ENCODE measurements at regions not wholly inside any gene's neighbourhood (a gene's known extent, or its start where the extent isn't known, plus 50 kb on each side); places are given as distances from the start of the nearest gene placed in this dataset.

DNA sequence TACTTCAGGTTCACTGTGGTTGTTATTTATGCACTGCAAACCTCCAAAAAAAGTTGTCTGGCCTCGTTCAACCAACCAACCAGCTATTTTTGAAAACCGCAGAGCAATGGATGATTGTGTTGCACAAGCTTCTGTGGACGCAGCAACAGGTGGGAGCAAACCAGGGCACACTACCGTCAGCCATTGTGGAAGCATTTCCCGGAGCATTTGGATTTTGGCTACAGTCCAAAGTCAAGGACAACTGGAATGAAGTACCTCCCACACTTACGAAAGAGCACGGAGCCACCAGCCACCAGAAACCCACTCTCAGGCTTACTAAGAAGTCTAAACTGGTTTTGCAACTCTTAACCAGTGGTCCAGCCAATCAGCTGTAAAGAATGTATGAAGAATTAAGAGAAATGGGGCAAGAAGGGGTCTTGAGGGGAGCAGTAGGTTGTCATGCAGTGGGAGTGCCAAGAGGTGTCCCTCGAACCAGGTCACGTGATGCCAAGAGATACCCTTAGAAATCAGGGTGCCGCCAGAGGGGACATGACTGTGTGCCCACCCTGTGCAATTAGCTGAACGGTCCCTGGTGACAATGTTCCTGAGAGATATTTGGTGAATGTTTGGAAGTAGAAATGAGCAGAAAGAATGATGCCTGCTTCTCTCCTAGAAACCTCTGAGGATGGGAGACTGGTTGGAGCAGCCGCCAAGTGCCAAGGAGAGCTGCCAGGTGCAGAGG lies 68.9 kb upstream of the PCSK6 start:
- Histone ChIP-seq H3K27me3 (peaks cover 3% of the 10 kb centered on the region; the same call in 1 of the 2 replicates), H3K4me1 (no peaks in the 10 kb centered on the region), H3K36me3 (no peaks in the 10 kb centered on the region), H3K4me3 (ENCODE audit: low read depth, low read length) (no peak overlapping the region), H3K9me3 (no peaks in the 10 kb centered on the region)
- TF ChIP-seq, protein P1, sequence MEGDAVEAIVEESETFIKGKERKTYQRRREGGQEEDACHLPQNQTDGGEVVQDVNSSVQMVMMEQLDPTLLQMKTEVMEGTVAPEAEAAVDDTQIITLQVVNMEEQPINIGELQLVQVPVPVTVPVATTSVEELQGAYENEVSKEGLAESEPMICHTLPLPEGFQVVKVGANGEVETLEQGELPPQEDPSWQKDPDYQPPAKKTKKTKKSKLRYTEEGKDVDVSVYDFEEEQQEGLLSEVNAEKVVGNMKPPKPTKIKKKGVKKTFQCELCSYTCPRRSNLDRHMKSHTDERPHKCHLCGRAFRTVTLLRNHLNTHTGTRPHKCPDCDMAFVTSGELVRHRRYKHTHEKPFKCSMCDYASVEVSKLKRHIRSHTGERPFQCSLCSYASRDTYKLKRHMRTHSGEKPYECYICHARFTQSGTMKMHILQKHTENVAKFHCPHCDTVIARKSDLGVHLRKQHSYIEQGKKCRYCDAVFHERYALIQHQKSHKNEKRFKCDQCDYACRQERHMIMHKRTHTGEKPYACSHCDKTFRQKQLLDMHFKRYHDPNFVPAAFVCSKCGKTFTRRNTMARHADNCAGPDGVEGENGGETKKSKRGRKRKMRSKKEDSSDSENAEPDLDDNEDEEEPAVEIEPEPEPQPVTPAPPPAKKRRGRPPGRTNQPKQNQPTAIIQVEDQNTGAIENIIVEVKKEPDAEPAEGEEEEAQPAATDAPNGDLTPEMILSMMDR (IDR thresholded peaks at IDR 0.05; ENCODE audit: low read depth, low read length) = no peak
- no peak for DNase-seq

DNA sequence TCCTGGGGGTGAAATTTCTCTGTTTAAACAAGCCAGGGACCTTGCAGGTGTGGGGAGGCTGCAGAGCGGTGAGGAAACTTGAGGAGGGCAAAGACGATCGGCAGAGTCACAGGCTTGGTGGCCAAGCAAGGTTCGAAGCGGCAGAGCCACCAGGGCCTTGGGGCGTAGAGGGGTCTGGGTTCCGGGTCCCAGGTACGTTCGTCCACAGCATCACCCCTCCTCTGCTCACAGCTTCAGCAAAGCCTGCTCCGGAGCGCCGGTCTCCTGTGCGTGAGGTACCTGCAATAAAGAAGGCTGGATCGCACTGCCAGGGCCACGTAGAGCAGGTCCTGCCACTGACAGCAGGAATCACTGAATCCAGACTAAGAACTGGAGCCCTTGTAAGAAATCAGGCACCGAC lies 66.8 kb upstream of the PCSK6 start:
- no peaks in the 10 kb centered on the region for H3K9me3 ChIP-seq
- H3K36me3 ChIP-seq = no peaks in the 10 kb centered on the region
- no peak for DNase-seq
- TF ChIP-seq, protein P1 (IDR thresholded peaks at IDR 0.05; ENCODE audit: low read depth, low read length) = no peak
- peaks cover 3% of the 10 kb centered on the region; the same call in 1 of the 2 replicates for H3K27me3 ChIP-seq
- no peak overlapping the region for H3K4me3 ChIP-seq (ENCODE audit: low read depth, low read length)
- no peaks in the 10 kb centered on the region for H3K4me1 ChIP-seq

DNA sequence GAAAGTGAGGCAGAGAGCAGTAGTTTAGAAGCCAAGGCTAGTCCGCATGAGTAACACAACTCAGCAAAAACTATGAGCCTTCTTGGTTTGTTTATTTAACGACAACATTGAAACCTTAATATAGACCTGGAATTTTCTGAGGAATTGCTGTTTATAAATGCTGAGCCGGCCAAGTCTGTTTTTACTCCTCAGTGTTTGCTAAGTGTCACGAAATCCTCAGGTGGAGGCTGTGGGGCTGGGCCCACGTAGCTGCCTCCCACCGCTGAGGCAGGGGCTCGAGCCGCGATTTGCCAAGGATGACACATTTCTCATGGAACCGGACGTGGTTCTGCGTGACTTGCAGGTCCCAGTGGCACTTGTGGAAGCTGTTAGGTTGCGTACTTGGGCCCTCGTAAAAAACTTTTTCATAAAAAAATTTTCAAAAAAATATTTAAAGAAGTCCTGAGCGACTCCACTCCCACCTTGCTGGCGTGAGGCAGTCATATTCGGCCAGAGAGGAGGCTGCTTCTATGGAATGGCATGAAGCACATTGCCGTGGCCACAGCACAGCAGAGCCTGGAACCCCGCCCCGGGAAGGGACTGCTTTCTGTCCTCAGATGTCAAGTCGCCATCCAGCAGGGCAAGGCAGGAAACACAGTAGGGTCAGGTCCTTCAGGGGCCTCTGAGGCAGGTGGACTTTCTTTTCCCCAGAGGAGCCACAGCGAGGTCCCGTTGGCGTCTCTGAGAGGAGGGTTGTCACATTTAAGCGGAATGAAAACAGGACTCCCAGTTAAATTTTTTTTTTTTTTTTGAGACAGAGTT lies 64.8 kb upstream of the PCSK6 start:
- DNase-seq = no peak

DNA sequence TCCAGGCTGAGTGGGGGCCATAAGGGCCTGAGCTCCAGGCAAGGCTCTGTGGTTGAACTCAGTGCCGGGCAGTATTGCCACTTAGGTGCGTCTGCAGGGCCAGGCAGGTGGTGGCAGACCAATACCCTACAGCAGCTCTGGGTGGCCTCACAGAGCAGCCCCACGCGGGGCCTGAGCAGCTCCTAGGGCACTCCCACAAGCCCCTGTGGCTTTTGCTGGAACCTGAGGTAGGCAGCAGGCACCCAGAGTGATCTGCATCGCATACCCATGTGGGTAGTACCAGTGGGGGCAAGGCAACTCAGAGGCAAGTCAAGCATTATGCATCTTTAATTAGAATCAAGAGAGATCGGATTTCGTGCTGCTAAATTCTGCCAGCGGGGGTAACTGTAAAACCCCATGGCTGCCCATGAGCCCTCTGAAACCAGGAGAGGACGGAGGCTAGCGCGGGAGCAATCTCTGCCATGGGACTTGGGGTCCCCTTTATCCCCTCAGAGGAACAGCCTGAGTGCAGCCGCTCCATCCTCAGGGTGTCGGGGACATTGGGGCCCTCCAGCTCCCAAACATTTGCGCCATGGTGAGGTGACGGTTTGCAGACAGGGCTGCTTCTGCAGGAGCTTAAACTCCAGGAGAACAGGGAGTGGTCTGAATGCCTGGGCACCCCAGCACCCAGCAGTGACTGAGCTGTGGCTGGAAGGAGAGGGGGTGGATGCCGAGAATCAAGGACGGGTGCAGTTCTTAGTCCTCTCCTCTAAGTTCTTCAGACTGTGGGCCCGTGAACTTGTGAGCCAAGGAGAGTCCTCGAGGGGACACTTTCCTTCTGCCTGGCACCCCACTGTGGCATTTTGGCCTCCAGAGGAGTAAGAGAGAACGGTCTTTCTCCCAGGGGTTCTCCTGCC lies 62.4 kb upstream of the PCSK6 start:
- H3K27me3 ChIP-seq = peaks cover 10% of the 10 kb centered on the region; the same call in 1 of the 2 replicates
- TF ChIP-seq, protein P1 (IDR thresholded peaks at IDR 0.05; ENCODE audit: low read depth, low read length) = no peak
- DNase-seq = no peak
- no peaks in the 10 kb centered on the region for H3K36me3 ChIP-seq
- no peaks in the 10 kb centered on the region for H3K4me1 ChIP-seq
- no peaks in the 10 kb centered on the region for H3K9me3 ChIP-seq
- no peak overlapping the region for H3K4me3 ChIP-seq (ENCODE audit: low read depth, low read length)

More for the DNA sequence above, 64.8 kb upstream of the PCSK6 start:
- TF ChIP-seq, protein P1 (IDR thresholded peaks at IDR 0.05; ENCODE audit: low read depth, low read length) = no peak
- Histone ChIP-seq H3K9me3 (no peaks in the 10 kb centered on the region), H3K4me1 (no peaks in the 10 kb centered on the region), H3K27me3 (0 out of 2 replicates have a peak, but pooled peaks cover 3% of the 10 kb centered on the region), H3K4me3 (ENCODE audit: low read depth, low read length) (no peak overlapping the region), H3K36me3 (no peaks in the 10 kb centered on the region)

DNA sequence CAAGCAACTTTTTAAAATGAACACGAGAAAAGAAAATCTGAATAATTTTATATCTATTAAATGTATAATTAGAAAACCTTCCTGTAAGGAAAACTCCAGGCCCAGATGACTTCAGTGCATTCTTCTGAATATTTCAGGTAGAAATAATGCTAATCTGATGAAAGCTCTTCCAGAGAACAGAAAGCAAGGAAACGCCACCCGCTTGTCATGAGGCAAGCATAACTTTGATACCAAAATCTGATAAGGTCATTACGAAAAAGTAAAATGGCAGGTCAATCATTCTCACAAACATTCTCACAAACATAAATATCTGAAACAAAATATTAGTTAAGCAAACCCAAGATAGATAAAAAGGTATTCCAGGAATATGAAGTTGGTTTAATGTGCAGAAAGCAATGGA lies 60.6 kb upstream of the PCSK6 start:
- peaks cover 10% of the 10 kb centered on the region; the same call in 1 of the 2 replicates for H3K27me3 ChIP-seq
- H3K4me1 ChIP-seq = no peaks in the 10 kb centered on the region
- DNase-seq = no peak
- TF ChIP-seq, protein P1 (IDR thresholded peaks at IDR 0.05; ENCODE audit: low read depth, low read length) = no peak
- H3K9me3 ChIP-seq = no peaks in the 10 kb centered on the region
- H3K36me3 ChIP-seq = no peaks in the 10 kb centered on the region
- no peak overlapping the region for H3K4me3 ChIP-seq (ENCODE audit: low read depth, low read length)
